RPMI7951 (cell line): ENCODE measurements at regions not wholly inside any gene's neighbourhood (a gene's known extent, or its start where the extent isn't known, plus 50 kb on each side); places are given as distances from the start of the nearest gene placed in this dataset.

Experiments
- DNase-seq: peaks from one replicate; pipeline ENCODE4 v3.0.0-alpha.2; 2012; ENCODE audit warnings: low read depth

DNA sequence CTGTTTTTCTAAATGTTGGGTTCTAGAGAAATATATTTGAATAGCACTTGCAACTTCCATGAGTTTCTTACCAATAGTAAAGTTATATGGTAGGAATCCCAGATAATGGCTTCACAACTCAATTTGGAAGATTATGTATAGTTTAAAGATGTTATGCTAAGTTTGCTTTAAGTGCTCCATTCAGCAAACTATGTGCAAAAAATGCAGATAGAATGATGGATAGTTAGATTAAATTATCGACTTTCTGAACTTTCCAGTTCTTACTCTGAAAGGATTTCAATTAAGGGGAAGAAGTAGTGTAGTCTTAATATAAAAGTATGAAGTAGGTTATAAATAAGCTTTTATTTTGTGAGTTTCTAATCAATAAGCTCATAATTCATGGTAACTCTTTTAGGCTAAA, 60.7 kb upstream of the NFKB1 start:
- no peak for DNase-seq

DNA sequence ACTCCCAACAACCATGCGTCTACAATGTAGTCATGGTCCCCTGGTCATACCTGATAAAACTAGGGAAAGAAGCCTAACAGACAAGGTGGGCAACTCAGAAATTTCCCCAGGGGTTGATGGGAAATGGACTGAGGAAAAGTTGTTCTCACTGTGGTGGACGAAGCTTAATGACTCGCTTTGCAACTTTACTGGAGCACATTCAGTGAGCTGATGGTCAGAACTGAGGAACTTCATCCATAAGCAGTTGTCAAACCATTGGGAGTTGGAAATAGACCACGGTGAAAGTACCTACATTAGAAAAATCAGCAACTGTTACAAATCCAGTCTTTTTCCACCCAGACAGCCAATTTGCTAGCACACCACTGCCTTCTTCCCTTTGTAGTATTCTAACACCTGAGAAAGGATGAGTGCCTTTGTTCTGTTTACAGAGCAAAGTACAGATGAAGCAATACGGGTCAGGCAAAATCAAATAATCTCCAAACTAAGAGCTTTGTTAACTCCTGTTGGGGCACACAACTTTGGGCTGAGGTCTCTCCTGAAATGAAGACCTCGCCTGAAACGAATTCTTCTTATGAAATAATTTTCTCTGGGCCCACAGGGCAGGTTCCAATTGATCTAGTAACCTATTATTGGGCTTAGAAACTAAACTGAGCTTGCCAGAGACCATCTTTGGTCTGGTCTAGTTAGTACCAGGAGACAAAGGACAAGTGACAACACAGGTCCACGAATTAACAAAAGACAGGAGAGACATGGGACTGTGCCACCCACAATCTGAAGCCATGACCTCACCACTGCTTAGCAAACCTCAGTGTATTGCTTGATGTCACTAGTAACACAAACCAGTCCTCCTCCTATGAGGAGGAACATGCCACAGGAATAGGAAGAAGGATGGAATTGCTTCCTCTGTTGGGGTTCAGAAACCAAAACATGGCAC, 58.9 kb upstream of the NFKB1 start:
- DNase-seq: no peak

DNA sequence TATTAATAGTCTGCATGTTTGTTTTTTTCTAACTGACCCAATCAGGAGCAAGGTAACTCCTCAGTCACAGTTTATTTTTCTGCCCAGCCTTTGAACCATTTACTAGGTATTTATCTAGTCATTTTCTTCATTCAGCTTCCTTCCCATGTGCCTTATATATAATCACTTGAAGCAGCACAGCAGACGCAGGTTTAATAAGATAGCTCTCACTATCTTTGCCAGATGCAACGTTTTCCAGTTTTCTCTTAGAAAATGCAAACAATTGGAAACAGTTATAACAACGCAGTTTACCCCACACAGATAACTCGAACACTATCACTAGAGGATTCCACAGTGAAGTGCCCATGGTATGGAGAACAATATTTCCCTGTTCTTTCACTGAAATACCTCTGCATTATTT, 56.4 kb upstream of the NFKB1 start:
- DNase-seq: no peak

- DNase-seq: no peak
Measured at GRCh38 chr4:102445213-102445612, 55.9 kb upstream of the NFKB1 start.

- no peak for DNase-seq
Measured at GRCh38 chr4:102447413-102447812, 53.7 kb upstream of the NFKB1 start.

GRCh38 chr4:102449751-102450352, 51.3 kb upstream of the NFKB1 start:
- peak; percentile 61 for DNase-seq

DNA sequence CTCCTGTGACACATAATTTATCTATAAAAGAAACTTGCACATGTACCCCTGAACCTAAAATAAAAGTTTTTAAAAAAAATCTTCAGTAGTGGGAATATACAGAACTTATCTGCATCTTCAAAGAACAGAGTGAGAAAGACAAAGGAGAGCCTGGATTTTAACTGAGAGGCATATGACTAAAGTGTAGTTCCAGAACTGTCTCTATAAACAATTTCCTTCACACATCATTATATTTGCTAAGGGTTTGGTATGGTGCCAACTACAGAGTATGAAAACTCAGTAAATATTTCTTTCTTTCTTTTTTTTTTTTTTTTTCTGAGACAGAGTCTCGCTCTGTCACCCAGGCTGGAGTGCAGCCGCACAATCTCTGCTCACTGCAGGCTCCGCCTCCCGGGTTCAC, 49.9 kb upstream of the NFKB1 start:
- DNase-seq: no peak
